ENCODE measurements at regions not wholly inside any gene's neighbourhood (a gene's known extent, or its start where the extent isn't known, plus 50 kb on each side); places are given as distances from the start of the nearest gene placed in this dataset.

- no peak for DNase-seq (ENCODE audit: low spot score)
Observed at GRCh38 chr3:165455793-165456192, 259.6 kb upstream of the SLITRK3 start.

- no peak for DNase-seq (ENCODE audit: low spot score)
Observed at GRCh38 chr3:165455360-165455759, 259.2 kb upstream of the SLITRK3 start.

GRCh38 chr3:165451371-165452070 lies 255.3 kb upstream of the SLITRK3 start:
- DNase-seq (ENCODE audit: low spot score), result no peak

- no peak for DNase-seq (ENCODE audit: low spot score)
Observed at GRCh38 chr3:165446555-165446954, 250.4 kb upstream of the SLITRK3 start.

- DNase-seq (ENCODE audit: low spot score), result no peak
Observed at GRCh38 chr3:165444745-165445144, 248.6 kb upstream of the SLITRK3 start.

GRCh38 chr3:165443664-165444063 lies 247.5 kb upstream of the SLITRK3 start:
- DNase-seq (ENCODE audit: low spot score), result no peak

GRCh38 chr3:165442061-165442460 lies 245.9 kb upstream of the SLITRK3 start:
- DNase-seq (ENCODE audit: low spot score), result no peak

GRCh38 chr3:165440380-165440779 lies 244.2 kb upstream of the SLITRK3 start:
- DNase-seq (ENCODE audit: low spot score), result no peak

GRCh38 chr3:165439765-165440164 lies 243.6 kb upstream of the SLITRK3 start:
- DNase-seq (ENCODE audit: low spot score), result no peak

GRCh38 chr3:165434516-165434915 lies 238.3 kb upstream of the SLITRK3 start:
- DNase-seq (ENCODE audit: low spot score), result no peak

- no peak for DNase-seq (ENCODE audit: low spot score)
Observed at GRCh38 chr3:165406425-165406824, 210.2 kb upstream of the SLITRK3 start.

GRCh38 chr3:165404357-165405027 lies 208.3 kb upstream of the SLITRK3 start:
- no peak for DNase-seq (ENCODE audit: low spot score)

- DNase-seq (ENCODE audit: low spot score), result no peak
Observed at GRCh38 chr3:165403666-165404065, 207.5 kb upstream of the SLITRK3 start.

GRCh38 chr3:165395188-165395587 lies 199.0 kb upstream of the SLITRK3 start:
- DNase-seq (ENCODE audit: low spot score), result no peak

GRCh38 chr3:165393461-165393860 lies 197.3 kb upstream of the SLITRK3 start:
- no peak for DNase-seq (ENCODE audit: low spot score)

GRCh38 chr3:165390166-165390565 lies 194.0 kb upstream of the SLITRK3 start:
- no peak for DNase-seq (ENCODE audit: low spot score)

- DNase-seq (ENCODE audit: low spot score), result no peak
Observed at GRCh38 chr3:165389653-165390052, 193.5 kb upstream of the SLITRK3 start.

- peak; percentile 14 for DNase-seq (ENCODE audit: low spot score)
Observed at GRCh38 chr3:165389064-165389463, 192.9 kb upstream of the SLITRK3 start.

- no peak for DNase-seq (ENCODE audit: low spot score)
Observed at GRCh38 chr3:165383381-165383780, 187.2 kb upstream of the SLITRK3 start.

GRCh38 chr3:165382672-165383071 lies 186.5 kb upstream of the SLITRK3 start:
- no peak for DNase-seq (ENCODE audit: low spot score)

- no peak for DNase-seq (ENCODE audit: low spot score)
Observed at GRCh38 chr3:165378761-165379160, 182.6 kb upstream of the SLITRK3 start.

- no peak for DNase-seq (ENCODE audit: low spot score)
Observed at GRCh38 chr3:165359005-165359404, 162.8 kb upstream of the SLITRK3 start.

- no peak for DNase-seq (ENCODE audit: low spot score)
Observed at GRCh38 chr3:165355316-165355715, 159.1 kb upstream of the SLITRK3 start.

- DNase-seq (ENCODE audit: low spot score), result no peak
Observed at GRCh38 chr3:165347526-165347925, 151.3 kb upstream of the SLITRK3 start.
